ENCODE measurements at regions not wholly inside any gene's neighbourhood (a gene's known extent, or its start where the extent isn't known, plus 50 kb on each side); places are given as distances from the start of the nearest gene placed in this dataset.

GRCh38 chr1:195241066-195241465 is 1367.2 kb downstream of the KCNT2 start:
- Histone ChIP-seq H4K20me1 (ENCODE audit: insufficient read depth, low read length) (no peaks in the 10 kb centered on the region), H3K27me3 (ENCODE audit: insufficient read depth, low read length) (no peaks in the 10 kb centered on the region), H3K4me1 (ENCODE audit: insufficient read depth, low read length) (no peaks in the 10 kb centered on the region), H3K36me3 (ENCODE audit: insufficient read depth, low read length) (no peaks in the 10 kb centered on the region), H3K79me2 (ENCODE audit: insufficient read depth, low read length) (no peaks in the 10 kb centered on the region), H3K4me2 (ENCODE audit: insufficient read depth, low read length) (no peak overlapping the region), H3K9me3 (ENCODE audit: low read depth, low read length) (no peaks in the 10 kb centered on the region), H3K4me3 (ENCODE audit: insufficient read depth, low read length) (no peak overlapping the region), H3K27ac (ENCODE audit: low read depth, low read length) (no peak overlapping the region), H2AFZ (ENCODE audit: low read length) (no peak overlapping the region)
- no peak for DNase-seq (ENCODE audit: insufficient read length, low spot score, missing footprints)
- TF ChIP-seq, protein P1, sequence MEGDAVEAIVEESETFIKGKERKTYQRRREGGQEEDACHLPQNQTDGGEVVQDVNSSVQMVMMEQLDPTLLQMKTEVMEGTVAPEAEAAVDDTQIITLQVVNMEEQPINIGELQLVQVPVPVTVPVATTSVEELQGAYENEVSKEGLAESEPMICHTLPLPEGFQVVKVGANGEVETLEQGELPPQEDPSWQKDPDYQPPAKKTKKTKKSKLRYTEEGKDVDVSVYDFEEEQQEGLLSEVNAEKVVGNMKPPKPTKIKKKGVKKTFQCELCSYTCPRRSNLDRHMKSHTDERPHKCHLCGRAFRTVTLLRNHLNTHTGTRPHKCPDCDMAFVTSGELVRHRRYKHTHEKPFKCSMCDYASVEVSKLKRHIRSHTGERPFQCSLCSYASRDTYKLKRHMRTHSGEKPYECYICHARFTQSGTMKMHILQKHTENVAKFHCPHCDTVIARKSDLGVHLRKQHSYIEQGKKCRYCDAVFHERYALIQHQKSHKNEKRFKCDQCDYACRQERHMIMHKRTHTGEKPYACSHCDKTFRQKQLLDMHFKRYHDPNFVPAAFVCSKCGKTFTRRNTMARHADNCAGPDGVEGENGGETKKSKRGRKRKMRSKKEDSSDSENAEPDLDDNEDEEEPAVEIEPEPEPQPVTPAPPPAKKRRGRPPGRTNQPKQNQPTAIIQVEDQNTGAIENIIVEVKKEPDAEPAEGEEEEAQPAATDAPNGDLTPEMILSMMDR (IDR thresholded peaks at IDR 0.05; ENCODE audit: extremely low read depth, low read depth, low read length) = no peak

DNA sequence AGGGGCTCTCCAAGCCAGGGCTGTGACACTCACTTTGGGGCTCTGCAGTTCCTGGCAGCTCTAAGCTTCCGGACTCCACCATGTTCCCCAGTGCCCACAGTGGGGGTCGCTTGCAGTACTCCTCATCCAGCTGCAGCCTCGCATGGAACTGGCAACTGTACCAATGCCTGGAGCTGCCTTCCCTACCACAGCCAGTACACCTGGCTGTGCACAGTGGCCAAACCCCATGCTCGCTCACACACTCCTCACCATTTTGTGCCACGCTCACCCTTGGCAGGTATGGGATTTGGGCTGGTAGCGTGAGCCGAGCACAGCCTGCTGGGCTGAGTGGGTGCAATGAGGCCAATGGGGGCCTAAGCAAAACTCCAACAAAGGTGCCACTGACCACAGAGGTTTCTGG is 1369.9 kb downstream of the KCNT2 start:
- Histone ChIP-seq H2AFZ (ENCODE audit: low read length) (no peak overlapping the region), H3K4me3 (ENCODE audit: insufficient read depth, low read length) (no peak overlapping the region), H3K27ac (ENCODE audit: low read depth, low read length) (no peak overlapping the region), H3K4me1 (ENCODE audit: insufficient read depth, low read length) (no peaks in the 10 kb centered on the region), H3K79me2 (ENCODE audit: insufficient read depth, low read length) (no peaks in the 10 kb centered on the region), H4K20me1 (ENCODE audit: insufficient read depth, low read length) (no peaks in the 10 kb centered on the region), H3K27me3 (ENCODE audit: insufficient read depth, low read length) (no peaks in the 10 kb centered on the region), H3K4me2 (ENCODE audit: insufficient read depth, low read length) (no peak overlapping the region), H3K36me3 (ENCODE audit: insufficient read depth, low read length) (no peaks in the 10 kb centered on the region), H3K9me3 (ENCODE audit: low read depth, low read length) (no peaks in the 10 kb centered on the region)
- no peak for DNase-seq (ENCODE audit: insufficient read length, low spot score, missing footprints)
- TF ChIP-seq, protein P1 (IDR thresholded peaks at IDR 0.05; ENCODE audit: extremely low read depth, low read depth, low read length) = no peak

- Histone ChIP-seq H4K20me1 (ENCODE audit: insufficient read depth, low read length) (no peaks in the 10 kb centered on the region), H3K4me1 (ENCODE audit: insufficient read depth, low read length) (no peaks in the 10 kb centered on the region), H3K27ac (ENCODE audit: low read depth, low read length) (no peak overlapping the region), H3K36me3 (ENCODE audit: insufficient read depth, low read length) (no peaks in the 10 kb centered on the region), H3K4me2 (ENCODE audit: insufficient read depth, low read length) (no peak overlapping the region), H3K27me3 (ENCODE audit: insufficient read depth, low read length) (no peaks in the 10 kb centered on the region), H3K79me2 (ENCODE audit: insufficient read depth, low read length) (no peaks in the 10 kb centered on the region), H2AFZ (ENCODE audit: low read length) (no peak overlapping the region), H3K9me3 (ENCODE audit: low read depth, low read length) (no peaks in the 10 kb centered on the region), H3K4me3 (ENCODE audit: insufficient read depth, low read length) (no peak overlapping the region)
- TF ChIP-seq, protein P1 (IDR thresholded peaks at IDR 0.05; ENCODE audit: extremely low read depth, low read depth, low read length) = no peak
- peak; percentile 27 for DNase-seq (ENCODE audit: insufficient read length, low spot score, missing footprints)
Measured at GRCh38 chr1:195236991-195237889, 1371.0 kb downstream of the KCNT2 start.

DNA sequence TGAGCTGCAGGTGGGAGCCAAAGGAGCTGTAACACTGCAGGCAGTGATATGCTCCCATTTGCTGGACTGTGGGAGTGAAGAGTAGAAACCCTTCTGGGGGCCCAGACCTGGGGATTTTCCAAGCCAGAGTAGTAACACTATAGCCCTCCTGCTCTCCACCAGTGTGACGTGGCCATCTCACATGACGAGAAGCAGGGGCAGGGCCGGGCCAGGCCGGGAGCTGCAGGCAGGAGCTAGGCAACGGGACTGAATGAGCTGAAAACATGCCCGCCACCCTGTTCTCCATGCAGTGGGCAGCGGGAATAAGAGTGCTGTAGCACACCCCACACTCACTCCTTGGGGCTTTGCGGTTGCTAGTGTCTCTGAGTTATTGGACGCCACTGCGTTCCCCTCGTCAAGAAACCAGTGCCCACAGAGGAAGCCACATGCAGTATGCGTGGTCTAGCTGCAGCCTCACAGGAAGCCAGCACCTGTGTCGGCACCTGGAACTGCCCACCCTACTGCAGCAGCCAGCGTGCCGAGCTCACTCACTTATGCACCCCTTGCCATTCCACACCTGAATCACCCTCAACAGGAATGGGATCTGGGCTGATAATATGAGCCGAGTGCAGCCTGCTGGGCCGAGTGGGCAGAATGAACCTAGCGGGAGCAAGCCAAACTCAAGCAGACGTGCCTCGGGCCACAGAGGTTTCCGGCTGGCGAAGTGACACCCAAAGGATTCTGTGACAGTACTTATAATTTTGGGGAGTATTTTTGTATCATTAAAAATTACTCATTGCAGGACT is 1389.6 kb downstream of the KCNT2 start:
- Histone ChIP-seq H2AFZ (ENCODE audit: low read length) (no peak overlapping the region), H4K20me1 (ENCODE audit: insufficient read depth, low read length) (no peaks in the 10 kb centered on the region), H3K9me3 (ENCODE audit: low read depth, low read length) (no peaks in the 10 kb centered on the region), H3K27ac (ENCODE audit: low read depth, low read length) (no peak overlapping the region), H3K27me3 (ENCODE audit: insufficient read depth, low read length) (no peaks in the 10 kb centered on the region), H3K4me3 (ENCODE audit: insufficient read depth, low read length) (no peak overlapping the region), H3K4me1 (ENCODE audit: insufficient read depth, low read length) (no peaks in the 10 kb centered on the region), H3K79me2 (ENCODE audit: insufficient read depth, low read length) (no peaks in the 10 kb centered on the region), H3K4me2 (ENCODE audit: insufficient read depth, low read length) (no peak overlapping the region), H3K36me3 (ENCODE audit: insufficient read depth, low read length) (no peaks in the 10 kb centered on the region)
- TF ChIP-seq, protein P1 (IDR thresholded peaks at IDR 0.05; ENCODE audit: extremely low read depth, low read depth, low read length) = no peak
- no peak for DNase-seq (ENCODE audit: insufficient read length, low spot score, missing footprints)

All from osteoblast (primary cell).